GM18861 (cell line): ENCODE measurements at regions not wholly inside any gene's neighbourhood (a gene's known extent, or its start where the extent isn't known, plus 50 kb on each side); places are given as distances from the start of the nearest gene placed in this dataset.

Experiments
- ATAC-seq: cut with Tn5 transposase; IDR thresholded peaks from one replicate; pipeline ENCODE4 v1.9.1; 2021; ENCODE audit not compliant: unreplicated experiment

- ATAC-seq, result peak; percentile 64
These were observed 311.0 kb downstream of the GPAM start for GRCh38 chr10:111872591-111872990.

DNA sequence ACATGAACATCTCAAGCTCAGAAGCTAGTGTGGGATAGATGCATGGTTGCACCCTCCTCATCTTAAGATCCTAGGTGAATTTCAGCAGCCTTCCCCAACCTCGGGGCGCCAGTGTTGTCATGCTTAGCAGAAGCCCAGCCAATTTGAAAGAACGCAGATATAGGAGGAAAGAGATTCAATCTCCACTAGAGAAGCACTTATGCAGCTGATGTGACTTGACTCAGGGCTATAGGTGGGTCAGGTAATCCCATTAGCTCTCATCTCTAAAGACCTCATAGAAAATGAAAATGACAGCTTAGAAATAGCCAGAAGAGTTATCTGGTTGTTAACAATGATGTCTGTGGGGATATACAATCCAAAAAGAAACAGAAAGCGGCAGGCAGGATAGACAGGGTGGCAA is 310.5 kb downstream of the GPAM start:
- no peak for ATAC-seq

DNA sequence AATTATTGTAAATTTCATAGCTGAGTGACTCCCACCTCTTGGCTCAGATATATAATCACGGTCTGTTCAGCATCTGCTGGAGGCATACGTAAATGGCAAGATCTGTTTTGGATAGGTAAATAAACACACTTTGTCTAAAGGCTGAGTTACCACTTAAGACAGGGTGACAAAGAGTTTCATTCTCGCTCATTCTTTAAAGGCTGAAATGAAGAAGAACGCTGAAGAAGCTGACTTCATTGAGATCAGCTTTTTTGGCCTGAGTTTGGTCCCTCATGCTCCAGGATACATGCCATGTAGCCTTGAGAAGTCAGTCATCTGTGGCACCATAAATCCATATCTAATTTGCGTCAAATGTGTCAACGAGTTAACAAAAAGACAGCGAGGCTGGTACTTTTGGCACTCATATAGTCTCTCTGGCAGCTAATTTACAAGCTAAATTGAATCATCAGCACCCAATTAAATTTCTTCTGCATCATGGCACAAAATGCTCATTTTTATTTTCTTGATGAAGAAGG is 309.9 kb downstream of the GPAM start:
- no peak for ATAC-seq

GRCh38 chr10:111874576-111874975 is 309.0 kb downstream of the GPAM start:
- ATAC-seq, result no peak

- ATAC-seq, result no peak
These were observed 307.8 kb downstream of the GPAM start for GRCh38 chr10:111875725-111876124.

- no peak for ATAC-seq
These were observed 306.3 kb downstream of the GPAM start for GRCh38 chr10:111877258-111877657.

GRCh38 chr10:111879969-111880368 is 303.6 kb downstream of the GPAM start:
- ATAC-seq, result no peak

DNA sequence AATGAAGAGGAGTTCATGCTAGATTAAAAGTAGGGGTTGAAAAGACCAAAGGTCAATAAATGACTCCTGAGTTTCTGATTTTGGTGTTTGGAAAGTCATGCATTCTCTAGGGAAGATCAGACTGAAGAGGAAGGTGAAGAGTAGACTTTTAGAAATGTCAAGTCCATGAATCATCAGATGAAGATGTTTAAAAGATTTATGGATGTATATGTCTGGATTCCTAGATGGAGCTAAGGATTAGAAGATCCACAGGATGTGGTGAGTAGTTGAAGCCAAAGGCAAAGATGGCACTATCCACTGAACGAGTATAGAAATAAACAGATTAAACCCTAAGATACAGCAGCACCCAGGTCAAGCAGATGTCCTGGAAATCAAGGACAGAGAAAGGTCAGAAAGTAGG is 298.5 kb downstream of the GPAM start:
- no peak for ATAC-seq

- no peak for ATAC-seq
These were observed 297.6 kb downstream of the GPAM start for GRCh38 chr10:111885919-111886318.

DNA sequence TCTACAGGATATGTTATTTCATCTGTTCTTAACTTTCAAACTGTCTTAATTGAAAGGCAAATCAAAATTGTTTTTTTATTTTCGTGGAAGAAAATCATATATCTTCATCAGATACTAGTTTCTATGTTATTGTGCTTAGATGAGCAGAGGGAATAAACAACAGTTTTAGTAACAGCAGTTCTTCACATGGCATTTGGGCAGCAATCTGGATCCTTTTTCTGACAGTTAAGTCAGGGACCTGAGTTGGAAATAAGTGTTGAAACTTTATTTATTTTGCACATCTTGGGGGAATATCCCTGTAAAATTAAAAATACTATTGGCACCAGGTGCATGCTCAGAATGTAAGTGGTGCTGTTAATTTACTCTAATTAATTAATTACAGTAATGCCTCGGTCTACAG is 296.3 kb downstream of the GPAM start:
- no peak for ATAC-seq

DNA sequence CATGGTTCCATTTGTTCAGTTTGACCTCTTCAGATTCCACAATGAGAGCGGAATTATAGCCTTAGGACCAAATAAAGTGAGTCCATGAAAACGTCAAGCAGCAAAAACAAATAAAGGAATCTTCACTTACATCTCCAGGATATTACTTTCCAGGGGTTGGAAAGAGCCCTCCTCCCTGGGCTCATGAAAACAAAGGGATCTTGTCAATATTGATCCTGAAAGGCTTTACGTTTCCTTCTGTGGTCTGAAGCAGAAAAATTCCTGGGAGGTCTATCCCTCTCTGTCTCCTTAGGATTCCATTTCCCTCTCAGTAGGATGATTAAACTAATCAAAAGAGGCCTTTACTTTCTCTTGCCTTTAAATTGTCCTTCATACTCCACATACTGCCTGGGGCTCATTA is 293.5 kb downstream of the GPAM start:
- ATAC-seq, result no peak

GRCh38 chr10:111916011-111916410 is 267.6 kb downstream of the GPAM start:
- no peak for ATAC-seq

DNA sequence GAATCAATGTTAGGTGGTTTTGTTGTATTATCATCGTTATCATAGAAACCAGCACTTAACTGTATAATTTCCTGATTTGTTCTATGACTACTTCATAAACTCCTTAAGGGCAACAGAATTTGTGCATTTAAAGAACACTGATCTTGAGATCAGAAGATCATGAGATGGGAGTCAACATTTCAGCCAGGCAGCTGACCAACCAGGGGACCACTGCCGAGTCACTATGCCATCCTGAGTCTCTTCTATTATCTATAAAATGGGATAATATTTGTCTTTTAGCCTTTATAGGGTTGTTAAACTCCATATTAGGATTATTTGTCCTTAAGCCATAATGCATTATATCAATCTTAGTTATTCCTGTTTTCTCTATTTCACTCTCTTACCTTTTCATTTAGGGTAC is 261.7 kb downstream of the GPAM start:
- no peak for ATAC-seq

GRCh38 chr10:111923032-111923431 is 260.5 kb downstream of the GPAM start:
- ATAC-seq, result no peak

DNA sequence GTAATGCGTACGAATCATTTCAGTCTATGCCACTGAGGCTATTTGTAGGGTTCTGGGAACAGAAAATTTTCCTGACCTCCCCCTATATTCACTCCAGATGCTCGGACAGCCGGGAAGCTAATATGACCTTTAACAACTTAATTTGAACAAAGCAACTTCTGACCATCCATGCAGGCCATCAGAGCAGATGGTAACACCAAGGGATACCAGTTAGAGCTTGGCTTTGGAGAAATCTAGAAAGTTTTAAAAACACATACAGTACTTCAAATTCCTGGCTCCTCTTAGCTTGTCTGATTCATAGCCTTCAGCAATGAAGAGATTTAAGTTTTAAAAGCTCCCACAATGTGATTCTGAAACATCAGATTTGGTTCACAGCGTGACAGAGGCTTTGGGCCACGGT is 257.3 kb downstream of the GPAM start:
- no peak for ATAC-seq

DNA sequence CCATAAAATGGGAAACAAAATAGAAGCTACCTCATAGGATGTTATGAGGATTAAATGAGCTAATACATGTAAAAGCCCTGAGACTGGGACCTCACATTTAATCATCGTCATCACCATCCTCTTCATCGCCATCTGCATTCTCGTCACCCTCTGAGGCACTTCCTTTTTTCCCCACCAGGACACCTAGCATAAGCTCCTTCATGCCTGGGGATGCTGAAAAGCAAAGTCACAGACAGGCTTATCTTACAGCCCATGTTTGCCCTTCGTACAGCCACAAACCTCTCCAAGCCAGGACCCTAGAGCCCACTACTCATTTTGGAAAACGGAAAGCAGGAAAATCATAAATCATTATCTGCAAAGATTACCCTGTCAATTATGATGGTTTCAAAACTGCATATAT is 249.6 kb downstream of the GPAM start:
- no peak for ATAC-seq

DNA sequence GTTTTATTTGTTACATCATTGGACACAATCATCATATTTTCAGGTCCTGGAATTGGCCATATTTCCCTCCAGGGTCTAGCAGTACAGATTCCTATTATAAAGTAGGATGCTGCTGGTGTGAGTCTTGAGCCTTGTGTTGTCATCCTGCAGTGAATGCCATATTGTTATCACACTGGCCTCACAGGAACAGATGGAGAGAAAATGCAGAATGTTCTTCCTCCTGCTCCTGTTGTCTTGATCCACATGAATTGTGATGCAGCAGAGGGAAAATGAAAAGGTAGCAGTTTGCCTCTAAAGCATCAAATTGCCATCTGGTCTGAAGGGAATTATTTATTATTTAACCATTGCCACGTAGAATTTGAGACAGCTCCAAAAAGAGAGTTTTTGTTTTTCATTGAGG is 248.6 kb downstream of the GPAM start:
- no peak for ATAC-seq

GRCh38 chr10:111936143-111936542 is 247.4 kb downstream of the GPAM start:
- no peak for ATAC-seq

DNA sequence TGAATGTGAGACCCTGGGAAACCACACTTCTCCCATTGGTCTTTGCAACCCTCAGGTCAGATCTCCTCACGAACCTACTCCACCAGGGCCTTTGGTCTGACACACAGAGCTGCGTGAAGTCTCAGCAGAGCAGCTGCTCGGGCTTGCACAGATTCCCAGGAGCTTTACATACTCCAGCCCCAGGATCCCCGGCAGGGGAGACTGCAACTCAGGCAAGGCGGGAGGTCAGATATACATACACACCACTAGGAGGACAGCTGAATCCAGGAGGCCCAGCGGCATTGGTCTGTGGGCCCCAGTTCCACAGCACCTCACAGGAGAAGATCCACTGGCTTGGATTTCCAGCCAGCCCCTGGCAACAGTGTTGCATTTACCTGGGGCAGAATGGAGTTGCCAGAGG is 239.2 kb downstream of the GPAM start:
- no peak for ATAC-seq

DNA sequence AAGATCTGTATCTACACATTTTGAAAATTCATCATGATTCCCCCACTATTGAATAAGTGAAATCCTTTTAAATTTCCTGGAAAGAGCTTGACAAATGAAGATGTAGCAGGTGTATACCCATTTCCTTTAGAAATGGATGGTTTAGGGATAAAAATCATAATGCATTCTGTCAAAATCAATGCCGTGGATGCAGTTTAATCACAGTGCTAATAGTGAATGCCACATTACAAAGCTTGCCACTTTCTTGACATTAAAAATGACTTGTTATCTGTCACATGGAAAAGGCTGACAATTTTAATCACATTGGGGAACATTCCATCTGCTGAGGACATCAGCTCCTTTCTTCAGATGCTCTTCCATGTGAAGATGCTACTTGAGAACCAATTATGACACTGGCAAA is 229.6 kb downstream of the GPAM start:
- no peak for ATAC-seq

- ATAC-seq, result no peak
These were observed 229.2 kb downstream of the GPAM start for GRCh38 chr10:111954386-111954785.

- no peak for ATAC-seq
These were observed 226.7 kb downstream of the GPAM start for GRCh38 chr10:111956841-111957240.

DNA sequence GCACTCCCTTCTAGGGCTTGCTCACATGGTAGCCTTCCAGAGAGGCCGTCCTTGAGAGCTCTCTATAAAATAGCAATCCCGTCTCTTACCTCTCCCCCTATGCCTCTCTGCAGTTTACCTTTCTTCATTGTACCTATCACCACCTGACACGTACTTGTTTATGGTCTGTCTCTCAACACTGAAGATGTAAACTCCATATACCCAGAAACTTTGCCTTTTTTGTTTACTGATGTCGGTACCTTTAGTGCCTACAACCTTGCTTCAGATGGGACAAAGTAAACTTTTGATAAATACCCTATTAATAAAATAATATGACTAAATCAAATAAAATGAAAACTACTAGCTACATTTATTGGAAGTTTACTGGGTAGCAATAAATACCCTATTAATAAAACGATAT is 220.6 kb downstream of the GPAM start:
- no peak for ATAC-seq

DNA sequence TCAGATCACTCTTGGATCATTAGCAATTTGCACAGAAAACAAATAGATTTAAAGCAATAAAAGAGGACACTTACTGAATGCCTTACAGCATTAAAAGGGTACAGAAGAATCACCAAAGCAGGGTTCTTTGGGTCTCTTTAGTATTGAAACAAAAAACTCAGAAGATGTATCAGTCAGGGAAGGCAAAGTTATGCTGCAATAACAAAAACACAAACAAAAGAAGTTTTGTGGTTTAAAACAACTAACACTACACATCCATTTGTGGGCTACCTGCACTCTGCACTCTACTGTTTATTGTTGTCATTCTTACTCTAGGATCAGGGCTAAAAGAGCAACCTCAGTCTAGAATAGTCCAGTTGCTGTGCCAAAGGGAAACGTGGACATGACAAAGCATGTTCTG is 216.4 kb downstream of the GPAM start:
- ATAC-seq, result no peak
